ENCODE measurements at regions not wholly inside any gene's neighbourhood (a gene's known extent, or its start where the extent isn't known, plus 50 kb on each side); places are given as distances from the start of the nearest gene placed in this dataset.

DNA sequence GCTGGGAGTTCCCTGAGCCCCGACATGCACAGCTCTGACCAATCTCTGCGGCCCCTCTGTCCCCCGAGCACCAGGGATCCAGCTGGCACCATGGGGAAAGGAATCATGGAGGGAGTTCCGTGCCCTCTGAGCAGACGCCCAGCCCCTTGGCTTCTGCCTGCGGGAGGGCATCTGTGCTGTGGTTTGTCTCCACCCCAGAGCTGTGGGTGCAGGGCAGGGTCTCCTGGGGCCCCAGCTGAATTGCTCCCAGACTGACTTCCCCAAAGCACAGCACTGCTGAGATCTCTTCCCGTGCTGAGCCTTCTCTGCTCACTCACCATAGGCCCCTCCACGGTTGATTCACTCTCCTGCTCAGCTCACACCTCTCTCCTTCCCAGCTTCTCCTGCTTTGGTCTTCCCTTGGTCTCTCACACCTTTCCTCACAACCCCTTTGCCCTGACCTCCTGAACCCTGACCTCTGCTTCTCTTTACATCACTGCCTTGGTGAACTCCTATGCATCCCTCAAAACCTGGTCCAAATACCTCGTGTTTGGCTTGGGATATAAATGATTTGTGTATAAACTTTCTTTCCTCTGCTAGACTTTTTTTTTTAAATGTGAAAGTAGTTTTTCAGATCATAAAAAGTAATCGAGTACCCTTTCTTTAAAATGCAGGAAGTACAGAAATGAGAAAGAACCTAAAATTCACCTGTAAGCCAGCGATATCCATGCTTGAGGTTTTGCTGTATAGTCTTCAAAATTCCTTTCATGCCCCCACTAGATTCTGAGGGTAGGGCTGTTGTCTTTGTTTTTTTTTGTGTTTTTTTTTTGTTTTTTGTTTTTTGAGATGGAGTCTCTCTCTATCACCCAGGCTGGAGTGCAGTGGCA is 265.3 kb downstream of the SEC14L1 start:
- ChIA-PET CTCF (interaction anchor here (0.9 to 1.9 kb wide), 5 partner anchors 10 to 74 kb away, joined by 3 to 14 read pairs (median 4); no protein-coding TSS in a partner anchor), POLR2A (interaction anchor here (0.6 to 1.0 kb wide), 2 partner anchors 15 to 315 kb away, joined by 3 read pairs; no protein-coding TSS in a partner anchor)
- no peak overlapping the region for H3K4me3 ChIP-seq (ENCODE audit: low read depth, low read length)
- DNase-seq (ENCODE audit: low read depth, low spot score) = no peak
- TF ChIP-seq, protein P1, sequence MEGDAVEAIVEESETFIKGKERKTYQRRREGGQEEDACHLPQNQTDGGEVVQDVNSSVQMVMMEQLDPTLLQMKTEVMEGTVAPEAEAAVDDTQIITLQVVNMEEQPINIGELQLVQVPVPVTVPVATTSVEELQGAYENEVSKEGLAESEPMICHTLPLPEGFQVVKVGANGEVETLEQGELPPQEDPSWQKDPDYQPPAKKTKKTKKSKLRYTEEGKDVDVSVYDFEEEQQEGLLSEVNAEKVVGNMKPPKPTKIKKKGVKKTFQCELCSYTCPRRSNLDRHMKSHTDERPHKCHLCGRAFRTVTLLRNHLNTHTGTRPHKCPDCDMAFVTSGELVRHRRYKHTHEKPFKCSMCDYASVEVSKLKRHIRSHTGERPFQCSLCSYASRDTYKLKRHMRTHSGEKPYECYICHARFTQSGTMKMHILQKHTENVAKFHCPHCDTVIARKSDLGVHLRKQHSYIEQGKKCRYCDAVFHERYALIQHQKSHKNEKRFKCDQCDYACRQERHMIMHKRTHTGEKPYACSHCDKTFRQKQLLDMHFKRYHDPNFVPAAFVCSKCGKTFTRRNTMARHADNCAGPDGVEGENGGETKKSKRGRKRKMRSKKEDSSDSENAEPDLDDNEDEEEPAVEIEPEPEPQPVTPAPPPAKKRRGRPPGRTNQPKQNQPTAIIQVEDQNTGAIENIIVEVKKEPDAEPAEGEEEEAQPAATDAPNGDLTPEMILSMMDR (IDR thresholded peaks at IDR 0.05; ENCODE audit: insufficient read depth, low read length, missing control alignments) = no peak

DNA sequence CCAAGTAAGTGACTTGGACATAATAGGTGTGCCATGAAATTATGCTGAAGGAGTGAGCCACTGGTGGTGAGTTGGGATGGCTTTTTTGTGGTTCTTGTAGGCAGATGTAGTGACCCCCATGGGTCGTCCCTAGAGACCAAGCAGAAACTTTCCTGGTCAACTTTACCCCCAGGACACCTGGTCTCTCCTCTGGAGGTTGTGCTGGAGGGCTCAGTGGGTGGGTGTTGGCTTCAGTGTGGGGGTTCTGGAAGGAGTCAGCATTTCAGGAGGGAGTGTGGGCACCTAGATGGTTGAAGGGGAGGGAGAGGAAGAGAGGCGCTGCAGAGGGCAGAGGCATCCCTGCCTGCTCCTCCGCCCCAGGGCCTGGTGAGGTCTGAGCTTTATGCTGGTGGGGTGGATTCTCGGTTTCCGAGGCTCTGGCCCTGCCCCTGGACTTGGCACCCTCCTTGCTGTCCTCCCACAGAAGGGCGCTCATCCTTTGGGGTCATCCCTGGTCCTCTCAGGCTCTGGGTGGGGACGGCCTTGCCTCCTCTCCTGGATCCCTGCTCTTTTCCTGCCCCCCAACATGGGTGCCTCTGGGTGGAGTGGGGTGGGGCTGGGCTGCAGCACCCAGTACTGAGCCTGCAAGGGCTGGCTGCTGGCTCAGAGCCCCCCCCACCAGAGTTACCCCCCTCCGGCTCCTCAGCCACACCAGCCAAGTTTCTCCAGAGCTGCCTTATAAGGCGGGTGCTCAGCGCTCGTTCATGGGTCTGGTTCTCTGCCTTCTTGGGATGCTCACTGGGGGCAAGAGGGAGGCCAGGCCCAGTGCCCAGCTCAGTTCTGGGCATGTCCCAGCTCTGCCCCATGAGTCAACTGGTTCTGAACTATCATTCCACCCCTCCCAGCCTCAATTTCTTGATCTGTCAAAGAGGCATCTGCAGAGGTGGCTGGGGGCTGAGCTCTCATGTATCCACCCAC is 266.8 kb downstream of the SEC14L1 start:
- ChIA-PET CTCF (interaction anchor here (1.0 to 6.7 kb wide), 4 partner anchors 8 to 77 kb away, joined by 3 to 25 read pairs (median 12); no protein-coding TSS in a partner anchor), POLR2A (interaction anchor here (0.7 to 0.9 kb wide), 3 partner anchors 19 to 84 kb away, joined by 3 read pairs; no protein-coding TSS in a partner anchor)

DNA sequence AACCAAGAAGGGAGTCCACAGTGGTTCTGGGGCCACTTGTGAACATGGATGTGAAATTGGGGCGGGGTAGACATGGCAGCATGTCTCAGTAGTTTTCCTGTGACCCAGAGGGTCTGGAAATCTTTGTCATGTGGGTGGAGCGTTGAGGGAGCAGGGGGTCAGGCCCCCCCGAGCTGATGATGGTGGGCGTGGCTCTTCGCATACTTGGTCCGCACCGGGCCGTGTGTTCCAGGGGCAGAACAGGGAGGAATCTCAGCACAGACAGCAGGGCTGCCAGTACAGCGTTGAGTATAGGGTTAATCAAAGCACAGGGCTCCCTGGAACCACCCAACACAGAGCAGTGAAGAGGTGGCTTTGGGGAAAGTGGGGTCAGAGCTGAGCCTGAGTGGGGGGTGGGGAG is 267.5 kb downstream of the SEC14L1 start:
- ChIA-PET CTCF (interaction anchor here (1.0 to 6.7 kb wide), 4 partner anchors 9 to 77 kb away, joined by 3 to 25 read pairs (median 12); no protein-coding TSS in a partner anchor), POLR2A (interaction anchor here (0.7 to 1.4 kb wide), 4 partner anchors 20 to 86 kb away, joined by 3 to 4 read pairs (median 3); no protein-coding TSS in a partner anchor)
- H3K4me3 ChIP-seq (ENCODE audit: low read depth, low read length) = no peak overlapping the region
- TF ChIP-seq, protein P1 (IDR thresholded peaks at IDR 0.05; ENCODE audit: insufficient read depth, low read length, missing control alignments) = no peak
- DNase-seq (ENCODE audit: low read depth, low spot score) = no peak

More for the DNA sequence above, 266.8 kb downstream of the SEC14L1 start:
- no peak for DNase-seq (ENCODE audit: low read depth, low spot score)
- TF ChIP-seq, protein P1 (IDR thresholded peaks at IDR 0.05; ENCODE audit: insufficient read depth, low read length, missing control alignments) = no peak
- no peak overlapping the region for H3K4me3 ChIP-seq (ENCODE audit: low read depth, low read length)

DNA sequence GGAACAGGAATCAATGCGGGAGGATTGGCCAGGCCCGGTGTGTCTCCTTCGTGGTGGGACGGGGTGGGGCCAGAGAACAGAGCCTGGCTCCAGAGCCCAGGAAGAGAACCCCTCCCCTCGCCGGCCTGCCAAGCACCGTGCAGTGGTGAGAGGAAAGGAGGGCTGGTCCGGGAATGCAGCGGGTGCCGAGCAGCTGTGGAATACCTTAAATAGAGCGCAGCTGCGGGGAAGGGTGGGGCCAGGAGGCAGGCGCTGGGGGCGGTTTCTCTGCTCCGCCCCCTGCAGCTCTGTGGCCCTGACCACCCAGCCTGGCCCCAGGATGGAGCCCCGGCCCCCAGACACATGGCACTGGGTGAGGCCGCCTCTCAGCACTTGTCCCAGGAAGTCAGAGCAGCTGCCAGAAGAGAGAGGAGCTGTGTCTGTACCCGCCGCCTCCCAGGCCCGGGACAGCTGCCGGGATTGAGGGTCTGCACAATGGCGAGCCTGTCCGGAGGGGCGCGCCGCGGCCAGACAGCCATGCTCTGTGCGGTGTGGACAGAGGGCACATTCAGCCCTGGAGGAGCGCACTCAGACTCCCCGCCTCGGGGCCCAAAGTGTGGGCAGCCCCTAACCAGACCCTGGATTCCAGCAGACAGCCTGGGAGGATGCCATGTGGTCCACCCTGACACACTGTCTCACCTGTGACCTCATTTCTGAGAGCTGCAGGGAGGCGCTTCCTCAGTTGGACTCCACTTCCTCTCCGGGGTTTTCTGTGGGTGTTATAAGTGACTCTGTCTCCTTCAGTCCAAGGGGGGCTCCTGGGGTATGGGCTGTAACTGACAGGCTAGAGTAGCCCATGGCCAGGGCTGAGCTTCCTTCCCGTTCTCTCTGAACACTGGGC is 268.8 kb downstream of the SEC14L1 start:
- CTCF ChIA-PET = interaction anchor here (0.7 to 6.7 kb wide), 7 partner anchors 9 to 88 kb away, joined by 3 to 25 read pairs (median 6); no protein-coding TSS in a partner anchor
- H3K4me3 ChIP-seq (ENCODE audit: low read depth, low read length) = no peak overlapping the region
- TF ChIP-seq, protein P1 (IDR thresholded peaks at IDR 0.05; ENCODE audit: insufficient read depth, low read length, missing control alignments) = no peak
- no peak for DNase-seq (ENCODE audit: low read depth, low spot score)
- POLR2A ChIA-PET = interaction anchor here (1.4 kb wide), 1 partner anchor 87 kb away, joined by 4 read pairs; no protein-coding TSS in a partner anchor

DNA sequence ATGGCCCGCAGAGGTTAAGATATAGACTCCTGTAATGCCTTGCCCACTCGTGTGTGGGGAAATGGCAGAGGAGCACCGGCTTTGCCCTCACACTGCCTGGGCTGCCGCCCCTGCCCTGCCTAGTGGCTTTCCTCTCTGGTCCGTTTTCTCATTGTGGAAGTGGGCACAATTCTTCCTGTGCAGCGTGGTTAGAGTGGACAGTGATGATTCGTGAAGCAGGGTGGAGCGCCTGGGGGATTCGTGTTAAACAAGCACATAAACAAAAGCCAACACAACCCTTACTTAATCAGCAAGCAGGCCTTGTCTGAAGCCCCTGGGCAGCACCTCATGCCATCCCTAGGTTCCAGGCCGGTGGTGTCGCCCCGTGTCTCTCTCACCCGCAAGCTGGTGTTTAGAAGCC is 269.7 kb downstream of the SEC14L1 start:
- CTCF ChIA-PET = interaction anchor here (1.3 to 6.7 kb wide), 7 partner anchors 10 to 89 kb away, joined by 3 to 25 read pairs (median 6); no protein-coding TSS in a partner anchor
- DNase-seq (ENCODE audit: low read depth, low spot score) = no peak
- H3K4me3 ChIP-seq (ENCODE audit: low read depth, low read length) = no peak overlapping the region
- TF ChIP-seq, protein P1 (IDR thresholded peaks at IDR 0.05; ENCODE audit: insufficient read depth, low read length, missing control alignments) = no peak
- POLR2A ChIA-PET = interaction anchor here (0.6 kb wide), 1 partner anchor 62 kb away, joined by 3 read pairs; no protein-coding TSS in a partner anchor

Data from AG04449 (cell line).